ENCODE measurements at regions not wholly inside any gene's neighbourhood (a gene's known extent, or its start where the extent isn't known, plus 50 kb on each side); places are given as distances from the start of the nearest gene placed in this dataset.

DNA sequence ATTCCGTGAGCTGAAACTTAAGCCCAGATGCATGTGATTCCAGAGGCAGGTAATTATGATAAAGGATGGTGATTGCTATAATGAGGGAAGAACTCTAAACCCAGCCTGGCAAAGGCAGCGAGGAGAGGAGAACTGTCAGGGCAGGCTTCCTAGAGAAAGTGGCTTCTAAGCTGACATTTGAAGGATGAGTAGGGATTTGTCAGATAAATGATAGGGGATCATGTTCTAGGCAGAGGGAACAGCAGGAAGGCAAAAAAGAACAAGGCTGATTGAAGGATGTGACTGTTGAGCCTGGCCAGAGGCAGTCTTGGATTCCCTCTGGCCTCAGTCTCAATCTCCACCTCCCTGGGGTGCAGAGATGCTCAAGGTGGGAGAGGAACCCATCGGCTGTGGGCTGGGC, 146.4 kb upstream of the POU3F1 start:
- TF ChIP-seq CTCF (IDR thresholded peaks at IDR 0.05; ENCODE audit: low read depth, low read length, missing input control) (no peak), REST (IDR thresholded peaks at IDR 0.05) (no peak), FOXA1 (IDR thresholded peaks at IDR 0.05) (no peak), ATF3 (IDR thresholded peaks at IDR 0.05) (no peak)

Data from liver (tissue), 3 donors.